ENCODE measurements at regions not wholly inside any gene's neighbourhood (a gene's known extent, or its start where the extent isn't known, plus 50 kb on each side); places are given as distances from the start of the nearest gene placed in this dataset.

DNA sequence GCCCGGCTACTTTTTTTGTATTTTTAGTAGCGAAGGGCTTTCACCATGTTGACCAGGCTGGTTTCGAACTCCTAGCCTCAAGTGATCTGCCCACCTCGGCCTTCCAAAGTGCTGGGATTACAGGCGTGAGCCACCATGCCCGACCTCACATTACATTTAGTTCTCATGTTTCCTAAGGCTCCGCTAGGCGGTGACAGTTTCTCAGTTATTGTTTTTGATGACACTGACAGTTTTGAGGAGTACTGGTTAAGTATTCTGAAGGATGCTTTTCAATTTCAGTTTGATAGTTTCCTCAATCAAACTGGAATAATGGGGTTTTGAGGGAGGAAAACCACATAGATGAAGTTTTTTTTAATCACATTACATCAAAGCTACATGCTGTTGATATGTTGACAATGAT lies 1028.5 kb downstream of the CDH8 start:
- TF ChIP-seq NFIC (IDR thresholded peaks at IDR 0.05), result no peak
- TF ChIP-seq, protein P1, sequence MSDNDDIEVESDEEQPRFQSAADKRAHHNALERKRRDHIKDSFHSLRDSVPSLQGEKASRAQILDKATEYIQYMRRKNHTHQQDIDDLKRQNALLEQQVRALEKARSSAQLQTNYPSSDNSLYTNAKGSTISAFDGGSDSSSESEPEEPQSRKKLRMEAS (IDR thresholded peaks at IDR 0.05), result no peak
- no peak for TF ChIP-seq CEBPB (IDR thresholded peaks at IDR 0.05)
- TF ChIP-seq EGR1 (IDR thresholded peaks at IDR 0.05), result no peak
- no peak for TF ChIP-seq YY1 (IDR thresholded peaks at IDR 0.05; ENCODE audit: low read depth)
- TF ChIP-seq FOXM1 (IDR thresholded peaks at IDR 0.05; ENCODE audit: borderline replicate concordance, low read depth), result no peak
- no peak for TF ChIP-seq RAD21 (IDR thresholded peaks at IDR 0.05; ENCODE audit: low read depth)

DNA sequence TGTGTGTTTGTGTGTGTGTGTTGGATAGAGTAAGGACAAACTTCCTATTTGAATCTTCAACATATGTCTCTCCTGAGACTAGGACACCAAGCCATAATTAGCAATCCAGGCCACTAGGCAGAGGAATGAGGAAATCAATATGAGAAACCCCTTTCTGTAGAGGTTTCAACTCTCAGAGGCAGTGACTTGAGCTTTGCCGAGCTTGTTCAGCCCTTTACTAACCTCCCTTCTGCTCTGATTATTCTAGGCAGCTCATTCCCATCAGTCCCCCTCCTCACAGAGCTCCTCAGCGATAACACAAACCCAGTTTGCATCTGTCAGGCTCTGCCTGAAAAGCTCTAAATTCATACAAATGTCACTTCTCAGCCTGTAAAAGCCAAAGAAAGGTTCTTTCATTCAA lies 1030.3 kb downstream of the CDH8 start:
- no peak for TF ChIP-seq ZBTB7A (IDR thresholded peaks at IDR 0.05; ENCODE audit: low read depth)
- TF ChIP-seq TEAD4 (IDR thresholded peaks at IDR 0.05), result no peak
- TF ChIP-seq CEBPB (IDR thresholded peaks at IDR 0.05), result no peak
- TF ChIP-seq, protein P2, sequence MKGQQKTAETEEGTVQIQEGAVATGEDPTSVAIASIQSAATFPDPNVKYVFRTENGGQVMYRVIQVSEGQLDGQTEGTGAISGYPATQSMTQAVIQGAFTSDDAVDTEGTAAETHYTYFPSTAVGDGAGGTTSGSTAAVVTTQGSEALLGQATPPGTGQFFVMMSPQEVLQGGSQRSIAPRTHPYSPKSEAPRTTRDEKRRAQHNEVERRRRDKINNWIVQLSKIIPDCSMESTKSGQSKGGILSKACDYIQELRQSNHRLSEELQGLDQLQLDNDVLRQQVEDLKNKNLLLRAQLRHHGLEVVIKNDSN (IDR thresholded peaks at IDR 0.05), result no peak
- TF ChIP-seq EP300 (IDR thresholded peaks at IDR 0.05; ENCODE audit: borderline replicate concordance), result no peak
- TF ChIP-seq EGR1 (IDR thresholded peaks at IDR 0.05), result no peak
- TF ChIP-seq, protein P3, sequence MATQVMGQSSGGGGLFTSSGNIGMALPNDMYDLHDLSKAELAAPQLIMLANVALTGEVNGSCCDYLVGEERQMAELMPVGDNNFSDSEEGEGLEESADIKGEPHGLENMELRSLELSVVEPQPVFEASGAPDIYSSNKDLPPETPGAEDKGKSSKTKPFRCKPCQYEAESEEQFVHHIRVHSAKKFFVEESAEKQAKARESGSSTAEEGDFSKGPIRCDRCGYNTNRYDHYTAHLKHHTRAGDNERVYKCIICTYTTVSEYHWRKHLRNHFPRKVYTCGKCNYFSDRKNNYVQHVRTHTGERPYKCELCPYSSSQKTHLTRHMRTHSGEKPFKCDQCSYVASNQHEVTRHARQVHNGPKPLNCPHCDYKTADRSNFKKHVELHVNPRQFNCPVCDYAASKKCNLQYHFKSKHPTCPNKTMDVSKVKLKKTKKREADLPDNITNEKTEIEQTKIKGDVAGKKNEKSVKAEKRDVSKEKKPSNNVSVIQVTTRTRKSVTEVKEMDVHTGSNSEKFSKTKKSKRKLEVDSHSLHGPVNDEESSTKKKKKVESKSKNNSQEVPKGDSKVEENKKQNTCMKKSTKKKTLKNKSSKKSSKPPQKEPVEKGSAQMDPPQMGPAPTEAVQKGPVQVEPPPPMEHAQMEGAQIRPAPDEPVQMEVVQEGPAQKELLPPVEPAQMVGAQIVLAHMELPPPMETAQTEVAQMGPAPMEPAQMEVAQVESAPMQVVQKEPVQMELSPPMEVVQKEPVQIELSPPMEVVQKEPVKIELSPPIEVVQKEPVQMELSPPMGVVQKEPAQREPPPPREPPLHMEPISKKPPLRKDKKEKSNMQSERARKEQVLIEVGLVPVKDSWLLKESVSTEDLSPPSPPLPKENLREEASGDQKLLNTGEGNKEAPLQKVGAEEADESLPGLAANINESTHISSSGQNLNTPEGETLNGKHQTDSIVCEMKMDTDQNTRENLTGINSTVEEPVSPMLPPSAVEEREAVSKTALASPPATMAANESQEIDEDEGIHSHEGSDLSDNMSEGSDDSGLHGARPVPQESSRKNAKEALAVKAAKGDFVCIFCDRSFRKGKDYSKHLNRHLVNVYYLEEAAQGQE (IDR thresholded peaks at IDR 0.05; ENCODE audit: low read depth), result no peak
- no peak for TF ChIP-seq RAD21 (IDR thresholded peaks at IDR 0.05; ENCODE audit: low read depth)
- TF ChIP-seq, protein P1 (IDR thresholded peaks at IDR 0.05), result no peak
- no peak for TF ChIP-seq YY1 (IDR thresholded peaks at IDR 0.05; ENCODE audit: low read depth)
- no peak for TF ChIP-seq NFIC (IDR thresholded peaks at IDR 0.05)
- TF ChIP-seq TCF12 (IDR thresholded peaks at IDR 0.05; ENCODE audit: low read depth), result no peak

DNA sequence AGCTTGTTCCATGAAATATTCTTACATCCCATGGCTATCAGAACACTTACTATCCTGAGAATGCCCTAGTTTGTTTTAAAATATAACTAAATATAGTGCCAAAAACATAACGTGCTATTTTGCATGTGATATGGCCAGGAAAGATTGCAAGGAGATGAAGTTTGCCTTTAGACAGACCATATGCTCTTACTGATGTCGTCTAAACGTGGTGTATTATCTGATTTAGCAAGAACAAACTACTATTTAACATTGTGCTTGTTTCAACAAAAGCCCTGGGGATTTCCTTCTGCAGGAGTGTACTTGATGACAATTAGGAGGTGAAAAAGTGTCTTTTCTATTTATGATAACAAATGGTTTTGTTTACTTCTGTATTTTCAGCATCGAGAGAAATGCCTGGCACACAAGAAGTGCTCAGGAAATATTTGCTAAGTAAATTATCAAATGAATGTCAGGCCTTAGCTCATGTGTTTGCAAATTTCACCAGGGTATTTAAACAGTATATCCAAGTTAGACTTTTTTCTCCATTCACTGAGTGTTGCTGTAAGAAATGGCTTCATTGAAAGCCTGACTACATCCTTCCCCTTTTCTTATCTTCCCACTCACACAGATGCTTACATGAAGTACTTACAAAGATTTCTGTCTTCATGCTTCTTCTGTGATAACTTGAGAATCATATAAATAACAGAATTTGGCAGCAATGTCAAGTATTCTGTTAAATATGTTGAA lies 1033.6 kb downstream of the CDH8 start:
- TF ChIP-seq EP300 (IDR thresholded peaks at IDR 0.05; ENCODE audit: borderline replicate concordance) (no peak), ZBTB7A (IDR thresholded peaks at IDR 0.05; ENCODE audit: low read depth) (no peak), TEAD4 (IDR thresholded peaks at IDR 0.05) (no peak), FOXM1 (IDR thresholded peaks at IDR 0.05; ENCODE audit: borderline replicate concordance, low read depth) (no peak), CREB1 (IDR thresholded peaks at IDR 0.05; ENCODE audit: low read depth) (no peak), RAD21 (IDR thresholded peaks at IDR 0.05; ENCODE audit: low read depth) (no peak), YY1 (IDR thresholded peaks at IDR 0.05; ENCODE audit: low read depth) (no peak), CEBPB (IDR thresholded peaks at IDR 0.05) (no peak), TAF1 (IDR thresholded peaks at IDR 0.05; ENCODE audit: low read depth) (no peak), EGR1 (IDR thresholded peaks at IDR 0.05) (no peak), TCF12 (IDR thresholded peaks at IDR 0.05; ENCODE audit: low read depth) (no peak)
- TF ChIP-seq, protein P2 (IDR thresholded peaks at IDR 0.05), result no peak
- TF ChIP-seq, protein P3 (IDR thresholded peaks at IDR 0.05; ENCODE audit: low read depth), result no peak
- TF ChIP-seq, protein P1 (IDR thresholded peaks at IDR 0.05), result no peak

DNA sequence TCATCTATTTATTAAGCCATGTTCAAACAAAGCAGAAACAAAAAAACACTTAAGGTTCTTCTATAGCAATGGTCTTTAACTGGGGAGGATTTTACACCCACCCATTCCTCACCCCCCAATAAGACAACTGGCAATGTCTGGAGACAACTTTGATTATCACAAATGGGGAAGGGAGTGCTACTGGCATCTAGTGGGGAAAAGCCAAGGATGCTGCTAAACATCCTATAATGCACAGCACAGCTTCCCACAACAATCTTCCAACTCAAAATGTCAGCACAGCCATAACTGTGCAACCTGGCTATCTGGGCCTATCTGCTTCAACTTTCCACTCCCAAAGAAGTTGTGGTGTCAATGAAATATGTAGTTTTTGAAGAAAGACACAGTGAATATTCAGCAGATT lies 1044.4 kb downstream of the CDH8 start:
- TF ChIP-seq YY1 (IDR thresholded peaks at IDR 0.05; ENCODE audit: low read depth), result no peak
- TF ChIP-seq TEAD4 (IDR thresholded peaks at IDR 0.05), result no peak
- no peak for TF ChIP-seq TAF1 (IDR thresholded peaks at IDR 0.05; ENCODE audit: low read depth)
- no peak for TF ChIP-seq RAD21 (IDR thresholded peaks at IDR 0.05; ENCODE audit: low read depth)
- no peak for TF ChIP-seq CREB1 (IDR thresholded peaks at IDR 0.05; ENCODE audit: low read depth)

DNA sequence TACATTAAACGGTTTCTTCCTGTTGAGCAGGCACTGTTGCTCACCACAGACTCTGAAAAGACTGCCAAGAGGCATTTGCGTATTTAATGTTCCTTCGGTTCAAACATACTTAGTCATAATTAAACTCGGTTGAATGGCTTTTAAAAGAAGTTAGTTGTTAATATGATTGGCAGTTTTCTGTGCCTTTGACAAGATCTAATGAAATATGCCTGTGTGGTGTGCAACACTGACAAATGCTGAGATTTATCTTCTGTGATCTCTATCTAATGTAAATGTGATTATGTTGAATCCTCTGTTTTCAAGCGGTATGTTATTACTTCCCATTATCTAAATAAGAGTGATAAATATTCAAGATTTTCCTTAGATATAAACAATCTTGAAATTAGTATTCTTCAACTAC lies 1046.6 kb downstream of the CDH8 start:
- no peak for TF ChIP-seq TEAD4 (IDR thresholded peaks at IDR 0.05)
- no peak for TF ChIP-seq CEBPB (IDR thresholded peaks at IDR 0.05)
- TF ChIP-seq, protein P2 (IDR thresholded peaks at IDR 0.05), result no peak
- TF ChIP-seq TCF12 (IDR thresholded peaks at IDR 0.05; ENCODE audit: low read depth), result no peak
- no peak for TF ChIP-seq YY1 (IDR thresholded peaks at IDR 0.05; ENCODE audit: low read depth)
- TF ChIP-seq RAD21 (IDR thresholded peaks at IDR 0.05; ENCODE audit: low read depth), result no peak
- no peak for TF ChIP-seq EP300 (IDR thresholded peaks at IDR 0.05; ENCODE audit: borderline replicate concordance)
- TF ChIP-seq FOXM1 (IDR thresholded peaks at IDR 0.05; ENCODE audit: borderline replicate concordance, low read depth), result no peak
- no peak for TF ChIP-seq CREB1 (IDR thresholded peaks at IDR 0.05; ENCODE audit: low read depth)
- no peak for TF ChIP-seq ZBTB7A (IDR thresholded peaks at IDR 0.05; ENCODE audit: low read depth)
- TF ChIP-seq TAF1 (IDR thresholded peaks at IDR 0.05; ENCODE audit: low read depth), result no peak
- TF ChIP-seq NFIC (IDR thresholded peaks at IDR 0.05), result no peak
